OCI-LY7 (cell line): ENCODE measurements at regions not wholly inside any gene's neighbourhood (a gene's known extent, or its start where the extent isn't known, plus 50 kb on each side); places are given as distances from the start of the nearest gene placed in this dataset.

ENCODE experiments used
- BruUV-seq: library from RNA; stranded (reverse); fragments of 400-500 nt; replicated peaks from 2 replicates; lab custom pipeline; 2021; lab: Mats Ljungman, UMichigan
- CTCF ChIA-PET: fragments of 300-600 bp; sonication (Branson Sonifier 250); formaldehyde crosslinking; loops from one replicate; lab custom pipeline; 2022; ENCODE audit warnings: antibody characterized with exemption; ENCODE audit not compliant: unreplicated experiment; lab: Charles Lee
- POLR2A ChIA-PET: fragments of 300-600 bp; sonication (Branson Sonifier 250); formaldehyde crosslinking; loops from one replicate; lab custom pipeline; 2022; ENCODE audit warnings: antibody characterized with exemption; lab: Charles Lee
- DNase-seq: peaks from one replicate; pipeline ENCODE4 v3.0.0-alpha.2; 2015; ENCODE audit warnings: low spot score
- H2AFZ ChIP-seq: fragments of 200-600 bp; sonication (generic), shearing (Covaris generic); 2 replicates; pipeline ENCODE4 v1.6.1; 2014; ENCODE audit warnings: mild to moderate bottlenecking, antibody characterized with exemption, low read length, moderate library complexity
- H3K27ac ChIP-seq: fragments of 200-600 bp; sonication (generic); 2 replicates; pipeline ENCODE4 v1.5.1; 2014; ENCODE audit warnings: mixed run types, low read depth, mild to moderate bottlenecking, moderate library complexity, low read length, inconsistent platforms; ENCODE audit not compliant: poor library complexity, severe bottlenecking
- H3K36me3 ChIP-seq: fragments of 200-600 bp; sonication (generic); 2 replicates; pipeline ENCODE4 v1.6.1; 2014; ENCODE audit warnings: mild to moderate bottlenecking, antibody characterized with exemption, low read length, moderate library complexity, mixed read lengths; ENCODE audit not compliant: insufficient read depth
- H3K4me1 ChIP-seq: fragments of 200-600 bp; sonication (generic); 2 replicates; pipeline ENCODE4 v1.5.1; 2014; ENCODE audit warnings: mild to moderate bottlenecking, low read length; ENCODE audit not compliant: insufficient read depth, poor library complexity, severe bottlenecking
- H3K4me2 ChIP-seq: fragments of 200-600 bp; sonication (generic); 2 replicates; pipeline ENCODE4 v1.6.1; 2014; ENCODE audit warnings: mild to moderate bottlenecking, low read length
- H3K4me3 ChIP-seq: fragments of 200-600 bp; sonication (generic); 2 replicates; pipeline ENCODE4 v1.5.1; 2014; ENCODE audit warnings: mild to moderate bottlenecking, low read depth, low read length; ENCODE audit not compliant: poor library complexity, severe bottlenecking
- H3K79me2 ChIP-seq: fragments of 200-600 bp; sonication (generic); 2 replicates; pipeline ENCODE4 v1.6.1; 2016; ENCODE audit warnings: low read depth, mild to moderate bottlenecking, low read length, moderate library complexity, mixed read lengths; ENCODE audit not compliant: insufficient read depth
- H3K9me2 ChIP-seq: fragments of 200-600 bp; sonication (generic); 2 replicates; pipeline ENCODE4 v1.6.1; 2016; ENCODE audit warnings: mild to moderate bottlenecking, low read length, mixed read lengths; ENCODE audit not compliant: insufficient read depth
- H3K9me3 ChIP-seq: fragments of 200-600 bp; sonication (generic); 2 replicates; pipeline ENCODE4 v1.6.1; 2014; ENCODE audit warnings: mild to moderate bottlenecking, mixed run types, low read length, mixed read lengths
- H4K20me1 ChIP-seq: fragments of 200-600 bp; sonication (generic); 2 replicates; pipeline ENCODE4 v1.6.1; 2014; ENCODE audit warnings: mild to moderate bottlenecking, antibody characterized with exemption, low read length, moderate library complexity, mixed read lengths; ENCODE audit not compliant: insufficient read depth
- CTCF ChIP-seq: fragments of 200-600 bp; sonication (generic); conservative IDR thresholded peaks from 2 replicates; pipeline ENCODE4 v1.5.1; 2014; ENCODE audit warnings: mild to moderate bottlenecking, antibody characterized with exemption, low read length, moderate library complexity, mixed read lengths
- EZH2phosphoT487 ChIP-seq: fragments of 200-600 bp; sonication (generic); IDR thresholded peaks from 2 replicates; pipeline ENCODE4 v1.6.1; 2018; ENCODE audit warnings: low read depth, borderline replicate concordance, mild to moderate bottlenecking, mixed run types, antibody characterized with exemption, low read length, moderate library complexity, mixed read lengths
- intact Hi-C: fragments of 100-400 bp; cut with micrococcal nuclease; formaldehyde crosslinking; loops from one replicate; pipeline ENCODE4 v1.10.0; 2022; ENCODE audit not compliant: unreplicated experiment

GRCh38 chr20:23269954-23270353 lies 80.6 kb upstream of the NXT1 start:
- no peaks in the 10 kb centered on the region for H3K36me3 ChIP-seq
- no peak overlapping the region for H3K27ac ChIP-seq
- no peaks in the 10 kb centered on the region for H3K79me2 ChIP-seq
- no peaks in the 10 kb centered on the region for H4K20me1 ChIP-seq
- H3K9me2 ChIP-seq: no peaks in the 10 kb centered on the region
- no peak for DNase-seq
- ChIA-PET CTCF (no interaction called here), POLR2A (no interaction called here)
- H3K9me3 ChIP-seq: no peaks in the 10 kb centered on the region
- no peak overlapping the region for H3K4me3 ChIP-seq
- H3K4me1 ChIP-seq: no peaks in the 10 kb centered on the region
- intact Hi-C loops: no loop called here
- H3K4me2 ChIP-seq: no peak overlapping the region
- H2AFZ ChIP-seq: no peak overlapping the region
- no TSS peak for BruUV-seq
- TF ChIP-seq CTCF (no peak), EZH2phosphoT487 (no peak)

GRCh38 chr20:23268792-23269354 lies 81.7 kb upstream of the NXT1 start:
- H3K27ac ChIP-seq: no peak overlapping the region
- BruUV-seq: no TSS peak
- H3K79me2 ChIP-seq: no peaks in the 10 kb centered on the region
- no peaks in the 10 kb centered on the region for H3K36me3 ChIP-seq
- intact Hi-C loops: no loop called here
- no peaks in the 10 kb centered on the region for H4K20me1 ChIP-seq
- no peaks in the 10 kb centered on the region for H3K4me1 ChIP-seq
- no peak overlapping the region for H3K4me3 ChIP-seq
- CTCF ChIA-PET: no interaction called here
- peak; percentile 5 for DNase-seq
- no peaks in the 10 kb centered on the region for H3K9me2 ChIP-seq
- POLR2A ChIA-PET: no interaction called here
- no peaks in the 10 kb centered on the region for H3K9me3 ChIP-seq
- H2AFZ ChIP-seq: no peak overlapping the region
- TF ChIP-seq EZH2phosphoT487: no peak
- no peak overlapping the region for H3K4me2 ChIP-seq

GRCh38 chr20:23267909-23268308 lies 82.7 kb upstream of the NXT1 start:
- Histone ChIP-seq H3K9me2 (no peaks in the 10 kb centered on the region), H3K36me3 (no peaks in the 10 kb centered on the region), H3K9me3 (no peaks in the 10 kb centered on the region), H3K4me2 (no peak overlapping the region), H3K79me2 (no peaks in the 10 kb centered on the region), H3K4me3 (no peak overlapping the region), H2AFZ (no peak overlapping the region), H3K4me1 (no peaks in the 10 kb centered on the region), H4K20me1 (no peaks in the 10 kb centered on the region), H3K27ac (no peak overlapping the region)
- intact Hi-C loops: no loop called here
- ChIA-PET CTCF (no interaction called here), POLR2A (no interaction called here)
- no TSS peak for BruUV-seq
- no peak for DNase-seq
- TF ChIP-seq EZH2phosphoT487 (no peak), CTCF (no peak)
